Amniotic epithelial cell (primary cell): ENCODE measurements at regions not wholly inside any gene's neighbourhood (a gene's known extent, or its start where the extent isn't known, plus 50 kb on each side); places are given as distances from the start of the nearest gene placed in this dataset.

Experiments used
- DNase-seq: peaks from one replicate; pipeline ENCODE4 v3.0.0-alpha.2; 2010; ENCODE audit warnings: low read depth

DNA sequence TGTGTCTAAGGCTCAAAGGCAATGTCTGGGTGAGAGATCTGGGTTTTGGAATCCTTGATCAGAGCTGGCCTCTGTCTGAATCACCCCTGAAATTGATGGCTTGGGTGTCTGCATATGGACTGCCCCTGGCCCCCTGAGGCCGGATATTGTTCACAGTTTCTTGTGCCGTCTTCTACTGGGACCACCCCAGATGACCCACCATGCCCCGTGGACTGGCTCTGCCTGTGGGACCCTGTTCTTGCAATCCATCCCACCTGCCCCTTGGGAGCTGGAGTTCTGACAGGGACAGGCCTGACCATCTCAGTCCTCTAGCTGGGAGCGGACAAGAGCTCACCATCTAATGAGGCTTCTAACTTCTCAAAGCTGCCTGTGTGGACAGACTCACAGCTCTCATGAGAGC lies 119.9 kb downstream of the FAM43A start:
- DNase-seq = no peak

DNA sequence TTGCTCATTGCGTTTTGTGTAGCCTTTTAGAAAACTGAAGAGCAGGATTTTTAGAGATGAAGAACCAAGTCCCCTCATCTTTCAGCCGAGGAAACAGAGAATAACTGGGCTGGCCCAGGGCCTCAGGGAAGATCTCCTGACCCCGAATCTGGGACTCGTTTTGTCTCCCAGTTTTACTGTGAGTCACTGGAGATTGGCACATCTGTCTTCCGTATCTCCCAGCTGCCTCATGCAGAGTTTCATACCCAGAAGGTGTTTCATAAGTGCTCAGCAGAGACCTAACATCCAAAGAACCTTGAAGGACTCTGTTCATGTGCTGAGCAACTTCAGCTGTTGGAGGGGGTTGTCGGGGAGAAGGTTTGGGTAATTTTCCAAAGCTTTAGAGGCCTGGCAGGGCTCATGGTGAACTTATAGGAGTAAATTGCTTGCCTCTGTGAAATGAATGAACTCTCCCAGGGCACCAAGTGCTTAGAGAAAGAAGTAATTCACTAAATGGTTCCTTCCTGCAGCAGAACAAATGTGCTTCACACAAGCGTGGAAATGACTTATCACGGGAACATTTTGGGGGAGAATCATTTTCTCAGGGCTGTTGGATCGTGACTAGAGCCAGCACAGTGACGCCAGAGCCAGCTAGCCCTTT lies 121.4 kb downstream of the FAM43A start:
- DNase-seq = peak; percentile 85

DNA sequence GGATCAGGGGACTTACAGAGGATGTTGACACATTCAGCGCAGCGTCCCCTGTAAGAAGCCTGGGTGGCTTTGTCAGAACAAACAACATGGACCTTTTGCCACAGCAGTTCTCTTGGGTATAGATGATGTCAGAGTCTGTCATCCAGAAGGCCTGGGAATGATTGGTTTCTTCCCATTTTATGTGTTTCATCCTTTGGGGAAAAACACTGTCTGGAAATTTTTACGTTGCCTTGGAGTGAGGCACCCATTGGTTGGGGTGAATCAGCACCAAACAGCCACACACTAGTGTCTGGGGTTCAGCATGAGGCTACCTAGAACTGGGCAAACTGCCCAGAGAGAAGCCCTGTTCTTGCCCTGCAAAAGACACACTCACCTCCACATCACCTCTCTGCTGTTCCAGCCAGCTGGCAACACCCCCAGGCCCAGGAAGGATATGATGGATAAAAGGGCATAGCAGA lies 123.0 kb downstream of the FAM43A start:
- peak; percentile 66 for DNase-seq

DNA sequence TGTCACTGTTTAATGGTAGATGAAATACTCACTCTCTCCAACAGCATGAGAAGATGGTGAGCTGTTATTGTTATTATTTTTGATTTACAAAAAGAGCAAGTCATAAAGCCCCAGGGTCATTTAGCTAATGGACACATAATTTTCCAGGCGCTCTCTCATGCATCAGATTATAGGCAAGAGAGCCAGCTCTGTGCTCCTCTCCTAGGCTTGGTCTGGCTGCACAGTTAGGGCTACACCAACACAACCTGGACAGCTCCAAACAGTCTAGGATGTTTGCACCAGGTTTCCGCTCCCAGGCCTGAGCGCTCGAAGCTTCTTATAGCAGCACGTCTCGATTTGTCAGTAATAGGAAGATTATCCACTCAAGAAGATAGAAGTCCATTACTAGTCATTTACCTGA lies 123.7 kb downstream of the FAM43A start:
- no peak for DNase-seq

DNA sequence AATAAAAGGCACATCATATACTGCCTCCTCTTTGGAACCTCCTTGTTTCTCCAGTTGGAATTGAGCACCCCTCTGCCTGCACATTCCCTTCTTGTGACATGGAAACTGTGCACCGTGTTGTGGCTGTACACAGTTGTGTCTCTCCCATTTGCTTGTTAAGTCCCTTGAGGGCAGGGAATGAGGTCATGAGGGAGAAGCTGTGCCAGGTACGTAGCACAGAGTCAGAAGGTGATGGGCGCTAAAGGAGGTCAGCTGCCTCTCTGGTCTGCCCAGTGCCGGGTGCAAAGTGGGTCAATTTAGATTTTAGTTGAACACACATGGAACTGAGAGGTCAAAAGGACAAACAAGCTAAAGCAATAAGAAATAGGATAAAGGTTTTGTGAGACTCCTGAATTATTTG lies 124.4 kb downstream of the FAM43A start:
- no peak for DNase-seq

DNA sequence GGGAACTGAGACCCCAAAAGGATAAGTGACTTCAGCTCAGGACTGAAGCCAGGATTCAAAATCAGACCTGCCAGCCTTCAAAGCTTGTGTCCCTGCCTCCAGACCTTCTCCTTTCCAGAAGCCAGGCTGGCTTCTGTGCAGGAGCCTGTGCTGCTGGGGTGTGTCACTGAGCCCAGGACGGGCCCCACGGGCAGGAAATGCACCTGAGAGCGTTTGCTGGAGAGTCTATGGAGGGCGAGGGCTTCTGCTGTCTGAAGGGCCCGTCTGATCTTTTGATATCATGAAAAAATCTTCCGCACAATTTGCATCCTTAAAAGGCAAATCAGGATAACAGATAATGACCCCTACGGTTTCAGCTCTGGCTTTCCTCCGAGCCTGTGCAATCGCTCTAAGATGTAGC lies 125.4 kb downstream of the FAM43A start:
- no peak for DNase-seq

DNA sequence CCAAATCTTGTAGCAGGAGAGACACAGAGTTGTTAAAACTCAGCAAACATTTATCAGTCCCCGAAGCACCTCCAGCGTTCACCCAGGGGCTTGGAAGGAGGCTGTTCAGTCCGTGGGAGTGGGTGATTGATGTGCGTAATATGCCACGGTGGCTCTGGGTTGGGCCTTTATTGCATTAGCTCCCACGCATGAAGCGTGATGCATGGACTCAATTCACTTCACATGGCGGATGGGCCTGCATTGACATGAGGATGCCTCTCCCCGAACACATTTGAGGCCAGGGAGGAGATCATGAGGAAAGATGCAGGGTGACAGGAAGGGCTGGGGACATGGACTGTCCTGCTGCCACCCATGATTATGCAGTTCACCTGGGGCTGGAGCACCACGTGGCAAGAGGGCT lies 126.5 kb downstream of the FAM43A start:
- DNase-seq = no peak

DNA sequence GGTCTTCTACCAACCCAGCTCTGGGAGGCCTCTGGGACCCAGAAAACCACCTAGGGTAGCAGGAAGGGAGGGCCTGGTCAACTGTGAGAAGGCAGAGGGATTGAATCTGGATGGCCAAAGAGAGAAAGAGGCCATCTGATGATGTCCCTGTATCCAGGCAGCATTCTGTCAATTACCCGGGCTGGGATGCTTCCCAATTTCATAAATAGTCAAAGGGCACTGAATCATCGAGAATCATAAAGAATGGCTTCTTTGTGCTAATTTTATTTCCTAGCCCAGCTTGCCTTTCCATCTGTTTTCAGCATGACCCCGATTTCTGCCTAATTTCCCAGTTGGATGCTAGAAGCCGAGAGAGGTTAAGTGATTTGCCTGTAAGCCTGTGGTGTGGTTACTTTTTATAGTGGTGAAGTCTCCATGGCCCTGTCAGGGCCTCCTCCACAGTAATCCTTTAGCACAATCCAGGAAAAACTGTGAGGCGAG lies 129.2 kb downstream of the FAM43A start:
- no peak for DNase-seq

DNA sequence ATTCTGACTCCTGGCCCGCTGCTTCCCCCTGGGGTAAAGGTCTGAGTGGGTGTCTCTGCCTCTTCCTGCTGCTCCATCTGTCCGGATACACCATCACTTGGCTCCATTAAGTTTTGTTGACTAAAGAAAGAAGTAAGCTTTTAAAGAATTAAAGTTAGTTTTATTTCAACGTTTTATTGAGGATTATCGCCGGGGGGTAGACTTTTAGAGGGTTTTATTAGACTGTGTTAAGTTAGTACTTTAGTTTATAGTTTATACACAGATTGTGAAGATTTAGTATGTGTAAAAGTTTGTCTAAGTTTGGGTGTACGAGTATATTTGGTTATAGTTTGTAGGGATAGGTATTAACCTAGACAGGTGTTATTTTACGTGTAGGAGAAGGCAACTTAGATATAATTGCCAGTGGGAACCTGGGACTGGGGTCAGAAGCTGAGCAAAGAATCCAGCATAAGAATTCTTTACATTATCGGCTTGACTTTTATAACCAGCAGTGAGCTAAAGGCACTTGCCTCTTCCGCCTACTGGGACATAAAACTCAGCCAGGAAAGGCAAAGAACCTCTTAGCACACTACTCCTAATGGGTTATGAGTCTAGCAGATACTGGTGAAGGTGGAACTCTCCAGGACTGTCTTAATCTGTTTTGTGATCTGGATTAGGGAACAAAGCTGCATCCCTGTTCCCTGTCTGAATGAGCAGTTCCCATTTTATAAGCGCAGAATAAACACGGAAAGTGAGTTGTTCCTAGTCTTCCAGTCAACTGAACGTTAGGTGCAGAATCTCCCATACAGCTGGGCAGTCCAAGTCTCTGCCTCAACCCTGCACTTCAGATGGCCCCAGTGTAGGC lies 131.3 kb downstream of the FAM43A start:
- DNase-seq = no peak

DNA sequence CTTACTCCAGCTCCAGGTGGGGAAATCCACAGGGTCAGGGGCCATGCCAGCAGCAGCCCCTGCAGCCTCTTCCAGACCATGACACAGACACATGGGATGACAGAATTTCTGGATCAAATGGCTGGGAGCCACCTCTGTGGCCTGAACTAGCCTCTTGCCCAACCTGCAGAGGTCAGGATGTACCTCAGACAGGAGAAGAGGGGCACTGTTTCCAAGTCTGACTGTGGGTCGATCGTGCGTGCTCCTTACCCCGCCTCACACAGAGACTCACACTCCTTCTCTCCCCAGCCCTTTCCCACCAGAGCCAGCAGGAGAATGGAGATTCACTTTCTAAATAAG lies 131.9 kb downstream of the FAM43A start:
- no peak for DNase-seq

DNA sequence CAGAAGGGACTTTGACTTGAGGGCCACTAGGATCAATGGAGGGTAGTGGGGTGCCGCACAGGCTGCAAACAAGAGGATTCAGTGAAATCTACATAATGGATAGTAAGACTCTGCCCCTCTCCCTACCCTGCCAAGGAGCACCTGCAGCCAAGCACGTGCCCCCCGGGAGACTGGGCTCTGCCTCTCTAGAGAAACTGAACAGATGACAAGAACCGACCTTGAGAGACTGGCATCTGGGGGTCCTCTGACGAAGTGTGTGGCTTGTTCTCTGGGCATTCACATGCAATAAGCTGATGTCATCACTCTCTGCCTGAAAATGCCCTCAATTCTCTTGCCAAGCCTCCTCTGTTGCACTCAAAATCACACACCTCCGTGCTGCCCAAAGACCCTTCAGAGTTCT lies 132.3 kb downstream of the FAM43A start:
- no peak for DNase-seq

DNA sequence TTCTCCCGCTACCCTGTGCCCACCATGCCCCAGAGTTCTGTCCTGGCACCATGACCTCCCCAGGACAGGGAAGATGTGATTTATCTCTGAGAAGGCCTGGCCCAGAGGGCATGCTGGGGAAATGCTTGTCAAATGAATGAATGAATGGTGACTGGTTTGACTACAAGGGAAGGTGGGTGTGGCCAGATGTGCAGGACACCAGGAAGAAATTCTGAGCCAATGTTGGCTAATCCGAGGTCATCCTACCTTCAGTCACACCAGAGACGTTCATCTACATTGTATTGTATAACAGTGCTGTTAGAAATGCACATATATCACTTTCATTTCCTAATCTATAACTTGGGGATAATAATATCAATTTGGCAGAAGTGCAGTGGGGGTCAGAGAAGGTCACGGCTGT lies 138.4 kb downstream of the FAM43A start:
- no peak for DNase-seq

DNA sequence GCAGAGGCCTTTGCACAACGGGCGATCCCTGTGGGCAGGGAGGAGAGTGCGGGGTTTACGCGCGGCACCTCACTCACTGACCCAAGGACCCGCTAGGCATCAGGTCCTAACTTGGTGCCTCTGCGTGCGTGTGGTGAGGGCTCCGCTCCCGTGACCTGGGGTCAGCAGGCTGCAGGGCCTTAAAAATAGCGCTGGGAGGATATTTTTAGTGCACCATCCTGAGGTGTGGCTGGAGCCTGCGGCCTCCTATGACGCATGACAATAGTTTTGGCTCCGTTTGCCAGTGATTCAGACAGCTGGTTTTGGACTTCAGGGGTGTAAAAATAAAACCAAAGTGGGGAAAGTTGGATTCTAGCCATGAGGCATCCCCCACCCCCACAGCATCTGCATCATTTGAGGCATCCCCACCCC lies 139.0 kb downstream of the FAM43A start:
- no peak for DNase-seq

DNA sequence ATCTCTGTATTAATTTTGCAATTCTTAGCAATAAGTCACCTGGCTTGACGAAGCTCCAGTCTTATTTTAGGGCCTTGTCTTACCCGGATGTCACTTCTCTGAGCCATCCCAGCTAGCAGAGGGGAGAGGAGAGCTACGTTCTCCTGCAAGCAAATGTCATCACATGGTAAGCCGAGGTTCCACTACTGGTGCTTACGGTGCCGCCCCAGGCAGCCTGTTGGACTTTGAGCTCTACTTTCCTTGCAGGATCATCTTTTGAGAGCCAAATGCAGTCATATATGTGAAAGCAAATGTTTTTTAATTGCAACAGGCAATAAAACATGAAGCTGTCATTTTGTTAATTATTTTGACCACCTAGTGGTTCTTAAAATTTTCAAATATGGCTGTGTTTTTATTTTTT lies 140.9 kb downstream of the FAM43A start:
- no peak for DNase-seq

DNA sequence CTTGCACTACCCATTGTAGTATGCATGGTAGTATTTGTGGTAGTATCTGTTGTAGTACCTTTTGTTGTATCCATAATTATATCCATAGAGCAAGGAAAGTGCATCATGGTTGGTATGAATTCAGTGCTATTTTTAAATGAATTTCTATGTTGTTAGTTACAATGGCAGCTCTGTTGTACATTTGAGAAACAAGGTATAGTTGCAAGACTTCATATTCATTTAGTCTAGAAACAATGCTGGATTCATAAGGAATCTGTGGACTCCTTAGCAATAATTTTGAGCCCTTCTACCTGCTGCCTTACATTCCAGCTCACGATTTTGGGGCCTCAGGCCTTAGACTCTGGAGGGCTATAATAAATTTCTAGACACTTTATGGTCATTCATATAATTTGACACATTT lies 141.8 kb downstream of the FAM43A start:
- DNase-seq = no peak

DNA sequence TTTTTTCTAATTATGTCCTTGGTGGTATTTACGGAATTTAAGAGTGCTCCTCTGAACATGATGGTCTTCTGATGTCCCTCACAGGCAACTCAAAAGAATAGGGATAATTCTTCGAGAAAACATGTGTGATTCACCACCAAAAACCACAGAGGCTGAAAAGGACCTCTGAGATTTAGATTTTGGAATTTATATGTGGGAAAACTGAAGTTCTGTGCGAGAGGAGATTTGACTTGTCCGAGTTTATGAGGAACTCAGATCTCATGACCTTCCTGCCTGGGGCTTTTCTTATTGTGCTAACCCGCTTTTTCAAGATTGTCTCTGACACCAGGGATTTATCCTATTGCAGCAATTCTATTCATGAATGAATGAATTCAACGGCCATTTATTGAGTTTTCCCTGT lies 142.4 kb downstream of the FAM43A start:
- no peak for DNase-seq

DNA sequence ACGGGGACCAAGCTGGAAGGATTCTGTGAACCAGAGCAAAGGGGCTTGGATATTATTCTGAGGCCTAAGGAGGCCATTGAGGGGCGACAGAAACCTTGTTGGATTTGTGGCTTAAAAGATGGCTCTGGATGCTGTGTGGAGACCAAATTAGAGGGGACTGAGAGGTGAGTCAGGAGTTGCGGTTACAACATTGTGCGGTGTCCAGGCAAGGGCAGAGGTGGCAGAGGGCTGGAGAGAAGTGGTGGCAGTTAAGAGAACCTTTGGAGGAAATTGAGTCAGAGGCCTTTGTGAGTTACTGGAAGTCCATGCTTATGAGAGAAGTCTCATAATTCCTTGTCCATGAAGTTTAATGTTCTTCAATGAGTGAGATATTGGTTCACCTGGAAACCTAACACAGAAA lies 143.2 kb downstream of the FAM43A start:
- DNase-seq = no peak

DNA sequence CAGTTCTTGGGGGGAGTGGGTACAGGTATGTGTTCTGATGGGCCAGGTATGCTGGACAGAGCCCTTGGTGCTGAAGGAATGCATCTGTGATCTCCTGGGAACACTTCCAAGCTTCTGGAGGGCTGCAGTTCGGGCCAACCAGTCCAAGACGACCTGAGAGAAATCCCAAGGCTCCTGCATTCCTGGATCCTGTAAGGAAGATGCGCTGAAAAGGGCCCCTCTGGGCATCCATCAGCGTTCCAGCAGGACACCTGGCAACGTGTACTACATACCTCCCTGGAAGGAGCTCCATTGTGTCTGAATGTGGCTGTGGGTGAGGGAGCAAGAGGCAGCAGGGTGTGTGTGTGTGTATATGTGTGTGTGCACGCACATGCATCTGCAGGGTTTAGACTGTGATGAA lies 144.7 kb downstream of the FAM43A start:
- no peak for DNase-seq

DNA sequence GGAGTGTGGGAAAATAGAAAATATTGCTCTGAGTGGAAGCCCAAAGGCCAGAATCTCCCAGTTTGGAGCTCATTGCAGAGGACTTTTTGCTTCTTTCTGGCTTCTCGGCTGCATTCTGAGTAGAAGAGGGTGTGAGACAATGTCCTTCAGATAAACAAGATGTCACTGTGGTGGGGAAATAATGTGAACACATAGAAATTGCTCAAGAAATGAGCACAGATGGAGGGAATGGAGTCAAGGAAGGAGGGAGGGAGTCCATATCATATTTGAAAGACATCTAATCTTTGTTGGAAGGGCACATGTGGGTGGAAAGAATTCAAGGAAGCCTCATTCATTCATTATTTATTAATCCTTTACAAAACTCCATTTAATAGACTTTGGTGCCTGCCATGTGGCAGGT lies 145.3 kb downstream of the FAM43A start:
- DNase-seq = no peak

DNA sequence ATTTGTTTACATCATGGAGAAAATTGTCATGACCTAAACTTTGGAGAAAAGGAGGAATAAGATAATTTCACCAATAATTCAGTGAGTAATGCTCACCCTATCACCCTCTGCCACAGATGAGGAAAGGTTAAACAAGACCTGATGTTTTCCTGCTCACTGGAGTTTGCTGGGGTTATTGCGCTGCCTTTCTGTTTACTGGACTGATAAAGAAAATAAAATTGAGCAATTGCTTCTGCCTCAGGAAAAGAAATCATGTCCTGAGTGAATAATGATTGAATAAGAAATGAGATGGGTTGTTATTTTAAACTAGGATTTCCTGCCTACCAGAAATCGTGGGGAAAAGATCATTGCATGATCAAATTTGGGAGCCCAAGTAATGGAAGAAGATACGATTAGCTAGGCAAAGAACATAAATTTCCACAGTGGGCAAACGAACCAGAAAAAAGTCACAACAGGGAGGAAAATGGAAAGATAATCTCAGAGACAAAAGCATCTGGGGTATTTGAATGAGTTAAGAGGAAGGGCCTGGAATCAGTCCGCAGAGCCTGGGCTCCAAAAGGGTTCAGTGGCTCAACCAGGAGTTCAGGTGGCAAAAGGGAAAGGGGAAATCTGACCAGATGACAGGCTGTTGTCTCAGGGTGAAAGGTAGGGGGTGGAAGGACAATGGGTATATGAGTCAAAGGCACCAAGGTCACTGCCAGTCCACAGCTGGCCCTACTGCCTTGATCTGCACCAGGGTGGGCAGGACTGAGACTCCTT lies 146.8 kb downstream of the FAM43A start:
- no peak for DNase-seq

DNA sequence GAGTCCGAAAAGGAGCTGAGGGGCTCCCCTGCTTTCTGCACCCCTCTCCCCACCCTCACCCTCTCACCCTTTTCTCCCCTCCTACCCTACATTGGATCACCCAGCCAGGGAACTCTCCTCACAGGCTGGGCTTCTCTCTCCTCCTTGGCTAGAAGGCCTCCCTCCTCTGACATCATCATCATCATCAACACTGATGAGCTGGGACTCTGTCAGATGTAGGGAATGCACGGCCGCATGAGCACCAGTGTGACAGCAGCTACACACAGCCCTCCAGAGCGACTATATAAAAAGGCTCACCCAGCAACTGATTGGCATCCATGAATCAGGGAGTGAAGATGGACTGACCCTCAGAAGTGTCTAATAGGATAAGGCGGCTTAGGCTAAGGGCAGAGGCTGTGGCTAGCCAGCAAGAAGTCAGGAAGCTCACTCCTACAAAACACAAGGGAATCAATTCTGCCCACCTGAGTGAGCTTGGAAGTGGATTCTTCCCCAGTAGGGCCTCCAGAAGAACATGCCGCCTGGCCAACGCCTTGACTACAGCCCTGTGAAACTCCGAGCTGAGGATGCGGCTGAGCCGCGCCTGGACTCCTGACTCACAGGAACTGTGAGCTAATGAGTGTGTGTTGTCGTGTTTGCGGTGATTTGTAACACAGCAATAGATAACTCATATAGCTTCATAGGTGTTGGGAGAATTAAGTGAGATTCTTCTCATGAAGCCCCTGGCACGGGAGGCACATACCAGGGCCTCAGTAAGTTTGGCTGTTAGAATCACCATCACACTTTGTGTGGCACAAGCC lies 147.6 kb downstream of the FAM43A start:
- DNase-seq = no peak

DNA sequence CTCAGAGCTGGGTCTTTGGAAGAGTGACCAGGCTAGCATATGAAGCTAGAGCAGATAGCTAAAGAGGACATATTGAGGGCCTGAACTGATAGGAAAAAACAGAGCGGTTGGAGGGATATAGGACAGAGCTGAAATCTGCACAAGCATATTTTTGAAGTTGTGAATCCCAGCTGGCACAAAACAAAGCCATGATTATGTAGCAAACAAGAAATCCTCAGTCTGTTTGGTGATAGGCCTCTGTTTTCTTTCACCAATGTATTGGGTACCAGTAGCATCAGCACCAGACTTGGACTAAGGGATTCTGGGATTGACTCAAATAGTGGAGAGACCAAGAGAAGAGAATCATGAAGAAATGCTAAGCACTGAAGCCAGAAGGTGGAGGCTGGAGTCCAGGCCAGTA lies 151.0 kb downstream of the FAM43A start:
- no peak for DNase-seq
